Ovary (tissue), 7 donors: ENCODE measurements at regions not wholly inside any gene's neighbourhood (a gene's known extent, or its start where the extent isn't known, plus 50 kb on each side); places are given as distances from the start of the nearest gene placed in this dataset.

Experiments used
- DNase-seq, 5 donors: peaks; one replicate each; pipeline ENCODE4 v3.0.0-alpha.2; 2019 to 2020
- H3K27ac ChIP-seq, 2 donors: fragments of 200-600 bp; one replicate each; pipeline versions ENCODE4 v1.5.1 to v1.8.0; 2019 to 2022
- H3K27me3 ChIP-seq: fragments of 200-600 bp; one replicate; pipeline ENCODE4 v1.8.0; 2022
- H3K36me3 ChIP-seq: fragments of 200-600 bp; sonication (generic); one replicate; pipeline ENCODE4 v1.5.1; 2019
- H3K4me1 ChIP-seq: one replicate; pipeline ENCODE4 v1.8.1; 2013; ENCODE audit warnings: mild to moderate bottlenecking, moderate library complexity; ENCODE audit not compliant: insufficient read depth
- H3K4me3 ChIP-seq: fragments of 200-600 bp; sonication (generic); one replicate; pipeline ENCODE4 v1.5.1; 2017
- H3K9me3 ChIP-seq, 2 donors: fragments of 200-600 bp in 1 of 2; sonication (generic) in 1 of 2; one replicate each; pipeline versions ENCODE4 v1.5.1 to v1.8.1; 2013 to 2019; ENCODE audit warnings: mild to moderate bottlenecking in 1 of 2, moderate library complexity in 1 of 2
- CTCF ChIP-seq, 3 donors: fragments of 450-650 bp in 2 of 3; fragments of 200-600 bp in 1 of 3; IDR thresholded peaks; one replicate each; pipeline versions ENCODE4 v1.5.1 to v1.8.0; 2016 to 2022; ENCODE audit warnings: antibody characterized with exemption in 3 of 3, mild to moderate bottlenecking in 1 of 3
- EP300 ChIP-seq: sonication (generic); formaldehyde crosslinking; IDR thresholded peaks from one replicate; pipeline ENCODE4 v1.6.1; 2017; ENCODE audit warnings: antibody characterized with exemption
- POLR2A ChIP-seq: fragments of 450-650 bp; IDR thresholded peaks from one replicate; pipeline ENCODE4 v1.6.1; 2017; ENCODE audit warnings: antibody characterized with exemption, mild to moderate bottlenecking, moderate library complexity
- WGBS, 3 donors: extraction: QIAGEN DNeasy Blood & Tissue Kit in 1 of 3; methylation state at CpG; one replicate each; pipeline versions ENCODE4 v1.1.5 to v1.1.7; 2013 to 2017; 5-methylcytosine and 5-hydroxymethylcytosine counted together
- intact Hi-C, 4 donors: fragments of 100-400 bp; cut with DNase I; formaldehyde crosslinking; loops; one replicate each; pipeline versions ENCODE4 v1.11.0 to v1.15.1; 2022 to 2023
- donor health status: DM: no; HTN: no; CAD: no; lungs with moderate emphysema.
- donor health status: DM: no; HTN: no; CAD: no.
- donor health status: Bipolar disorder and iron deficiency.
- donor health status: DM: no; HTN: no; CAD: no.
- donor health status: DM: yes; HTN: yes; CAD: no.

GRCh38 chr1:199422206-199422605 is 605.3 kb upstream of the NR5A2 start:
- intact Hi-C loops = no loop called here
- no peak overlapping the region for H3K27ac ChIP-seq
- TF ChIP-seq POLR2A (no peak), EP300 (no peak), CTCF (IDR thresholded peaks at IDR 0.05) (no peak)
- no peaks in the 10 kb centered on the region for H3K27me3 ChIP-seq
- H3K9me3 ChIP-seq = no peaks in the 10 kb centered on the region
- no peaks in the 10 kb centered on the region for H3K4me1 ChIP-seq
- no peak for DNase-seq
- 53 to 64% (median 58%) methylated on average over 1 of the region's 1 CpG for WGBS, 3 donors
- no peaks in the 10 kb centered on the region for H3K36me3 ChIP-seq
- no peak overlapping the region for H3K4me3 ChIP-seq

- intact Hi-C loops = no loop called here
- DNase-seq = peak in 1 of 5 donors; percentile 9
- Histone ChIP-seq H3K36me3 (no peaks in the 10 kb centered on the region), H3K4me3 (no peak overlapping the region), H3K27me3 (no peaks in the 10 kb centered on the region), H3K27ac (no peak overlapping the region), H3K9me3 (no peaks in the 10 kb centered on the region), H3K4me1 (no peaks in the 10 kb centered on the region)
- 63 to 90% (median 74%) methylated on average over 2 to 4 of the region's 4 CpGs for WGBS, 3 donors
- TF ChIP-seq POLR2A (no peak), EP300 (no peak), CTCF (IDR thresholded peaks at IDR 0.05) (no peak)
Observed at GRCh38 chr1:199447906-199448305, 579.6 kb upstream of the NR5A2 start.

- Histone ChIP-seq H3K36me3 (no peaks in the 10 kb centered on the region), H3K27ac (no peak overlapping the region), H3K9me3 (no peaks in the 10 kb centered on the region), H3K4me3 (no peak overlapping the region), H3K27me3 (no peaks in the 10 kb centered on the region), H3K4me1 (no peaks in the 10 kb centered on the region)
- no peak for DNase-seq
- TF ChIP-seq CTCF (IDR thresholded peaks at IDR 0.05) (no peak), EP300 (no peak), POLR2A (no peak)
- WGBS, 3 donors = 71 to 79% (median 78%) methylated on average over 3 of the region's 3 CpGs
- intact Hi-C loops = no loop called here
Observed at GRCh38 chr1:199448646-199449045, 578.9 kb upstream of the NR5A2 start.

GRCh38 chr1:199449221-199449620 is 578.3 kb upstream of the NR5A2 start:
- H3K4me1 ChIP-seq = no peaks in the 10 kb centered on the region
- no peak overlapping the region for H3K4me3 ChIP-seq
- DNase-seq = no peak
- H3K36me3 ChIP-seq = no peaks in the 10 kb centered on the region
- no peaks in the 10 kb centered on the region for H3K9me3 ChIP-seq
- TF ChIP-seq POLR2A (no peak), CTCF (IDR thresholded peaks at IDR 0.05) (no peak), EP300 (no peak)
- intact Hi-C loops = no loop called here
- H3K27ac ChIP-seq = no peak overlapping the region
- WGBS, 3 donors = 46 to 58% (median 54%) methylated on average over 3 of the region's 3 CpGs
- H3K27me3 ChIP-seq = no peaks in the 10 kb centered on the region

- no peaks in the 10 kb centered on the region for H3K4me1 ChIP-seq
- no peak for DNase-seq
- no peak overlapping the region for H3K4me3 ChIP-seq
- no peak overlapping the region for H3K27ac ChIP-seq
- no peaks in the 10 kb centered on the region for H3K36me3 ChIP-seq
- TF ChIP-seq POLR2A (no peak), EP300 (no peak), CTCF (IDR thresholded peaks at IDR 0.05) (no peak)
- intact Hi-C loops = no loop called here
- WGBS, 3 donors = 39 to 65% (median 43%) methylated on average over 2 of the region's 2 CpGs
- H3K9me3 ChIP-seq = no peaks in the 10 kb centered on the region
- no peaks in the 10 kb centered on the region for H3K27me3 ChIP-seq
Observed at GRCh38 chr1:199449681-199450080, 577.8 kb upstream of the NR5A2 start.
